Naive thymus-derived CD4-positive, alpha-beta T cell (primary cell): ENCODE measurements at regions not wholly inside any gene's neighbourhood (a gene's known extent, or its start where the extent isn't known, plus 50 kb on each side); places are given as distances from the start of the nearest gene placed in this dataset.

ENCODE experiments used
- ATAC-seq: fragments of 150-1000 bp; cut with Tn5 transposase; 2 replicates; pipeline ENCODE4 v1.10.0; 2021; ENCODE audit warnings: mild to moderate bottlenecking, moderate library complexity
- CTCF ChIA-PET: fragments of 350-600 bp; sonication (Branson Sonifier 250); formaldehyde crosslinking; loops from one replicate; lab custom pipeline; 2021; ENCODE audit warnings: antibody characterized with exemption; lab: Charles Lee
- POLR2A ChIA-PET: fragments of 350-600 bp; sonication (Branson Sonifier 250); formaldehyde crosslinking; loops from one replicate; lab custom pipeline; 2021; ENCODE audit warnings: antibody characterized with exemption, inconsistent platforms; lab: Charles Lee
- DNase-seq, 9 donors: peaks; one replicate each; pipeline versions ENCODE4 v3.0.0 to v3.0.0-alpha.2; 2020 to 2022; ENCODE audit warnings: mixed read lengths in 1 of 9
- H3K27ac ChIP-seq: one replicate; pipeline ENCODE4 v1.7.0; 2013; ENCODE audit warnings: mild to moderate bottlenecking, low read depth, low read length, moderate library complexity
- H3K27me3 ChIP-seq, 2 donors: one replicate each; pipeline ENCODE4 v1.7.0; 2013; ENCODE audit warnings: low read length in 2 of 2, mild to moderate bottlenecking in 2 of 2, moderate library complexity in 2 of 2; ENCODE audit not compliant: control insufficient read depth in 2 of 2, insufficient read depth in 2 of 2
- H3K36me3 ChIP-seq, 3 experiments: 1 replicate in 2 of 3; 2 replicates in 1 of 3; pipeline ENCODE4 v1.7.0; 2013; ENCODE audit warnings: low read length in 3 of 3, mild to moderate bottlenecking in 3 of 3, moderate library complexity in 1 of 3; ENCODE audit not compliant: insufficient read depth in 3 of 3, control insufficient read depth in 2 of 3
- H3K4me1 ChIP-seq, 2 donors: one replicate each; pipeline ENCODE4 v1.7.0; 2013; ENCODE audit warnings: low read length in 2 of 2, mild to moderate bottlenecking in 2 of 2, moderate library complexity in 1 of 2; ENCODE audit not compliant: control insufficient read depth in 2 of 2, insufficient read depth in 2 of 2
- H3K4me3 ChIP-seq: 2 replicates; pipeline ENCODE4 v1.7.0; 2013; ENCODE audit warnings: mild to moderate bottlenecking, low read length
- H3K9me3 ChIP-seq, 3 experiments: 1 replicate in 2 of 3; 2 replicates in 1 of 3; pipeline ENCODE4 v1.7.0; 2013; ENCODE audit warnings: low read length in 3 of 3; ENCODE audit not compliant: control insufficient read depth in 2 of 3
- H3K27ac Mint-ChIP-seq, 9 donors: one replicate each; pipeline ENCODE4 v1.8.0; 2020 to 2022; ENCODE audit warnings: mixed read lengths in 9 of 9, mild to moderate bottlenecking in 8 of 9, moderate library complexity in 5 of 9, inconsistent platforms in 2 of 9
- H3K27me3 Mint-ChIP-seq, 5 donors: one replicate each; pipeline ENCODE4 v1.8.0; 2021 to 2022; ENCODE audit warnings: mixed read lengths in 5 of 5, mild to moderate bottlenecking in 1 of 5
- H3K36me3 Mint-ChIP-seq, 5 donors: one replicate each; pipeline ENCODE4 v1.8.0; 2020 to 2022; ENCODE audit warnings: mixed read lengths in 5 of 5, mild to moderate bottlenecking in 3 of 5, inconsistent platforms in 1 of 5
- H3K4me1 Mint-ChIP-seq, 7 donors: one replicate each; pipeline ENCODE4 v1.8.0; 2020 to 2022; ENCODE audit warnings: mixed read lengths in 7 of 7, mild to moderate bottlenecking in 3 of 7, inconsistent platforms in 1 of 7
- H3K4me3 Mint-ChIP-seq, 10 donors: one replicate each; pipeline ENCODE4 v1.8.0; 2020 to 2022; ENCODE audit warnings: mild to moderate bottlenecking in 10 of 10, mixed read lengths in 10 of 10, moderate library complexity in 6 of 10, inconsistent platforms in 2 of 10
- H3K9me3 Mint-ChIP-seq, 11 donors: one replicate each; pipeline ENCODE4 v1.8.0; 2020 to 2022; ENCODE audit warnings: mixed read lengths in 11 of 11, mild to moderate bottlenecking in 4 of 11, inconsistent platforms in 1 of 11, moderate library complexity in 1 of 11
- intact Hi-C, 2 donors: fragments of 100-400 bp; cut with micrococcal nuclease; formaldehyde crosslinking; loops; one replicate each; pipeline ENCODE4 v1.15.1; 2023

DNA sequence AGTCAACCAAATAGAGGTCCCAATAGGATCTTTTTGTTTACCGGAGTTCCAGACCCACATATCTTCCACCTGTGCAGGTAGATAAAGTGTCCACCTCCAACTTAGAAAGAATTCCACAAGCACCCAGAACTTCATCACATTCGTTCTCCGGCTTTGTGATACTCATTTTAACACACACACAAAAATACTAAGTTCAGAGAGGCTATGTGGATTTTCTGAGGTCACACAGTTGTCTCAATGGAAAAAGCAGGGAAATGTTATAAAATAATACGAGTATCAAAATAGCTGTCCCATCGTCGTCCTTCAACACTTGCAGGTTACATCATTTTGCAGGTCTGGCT lies 137.5 kb downstream of the TMCO5A start:
- Histone ChIP-seq H3K4me1 (peaks cover 0 to 7% of the 10 kb centered on the region in 2 donors), H3K9me3 (no peaks in the 10 kb centered on the region), H3K27me3 (no peaks in the 10 kb centered on the region), H3K4me3 (peak overlapping the region; percentile 7), H3K36me3 (no peaks in the 10 kb centered on the region), H3K27ac (no peak overlapping the region)
- peak overlapping the region in 6 of 10 donors; percentile 23 to 68 (median 51) for H3K4me3 Mint-ChIP-seq
- peaks cover 0 to 9% (median 0%) of the 10 kb centered on the region in 11 donors for H3K9me3 Mint-ChIP-seq
- CTCF ChIA-PET: no interaction called here
- peaks cover 0 to 6% (median 0%) of the 10 kb centered on the region in 5 donors for H3K36me3 Mint-ChIP-seq
- peaks cover 58 to 85% (median 76%) of the 10 kb centered on the region in 5 donors for H3K27me3 Mint-ChIP-seq
- no peak for DNase-seq
- no peak for ATAC-seq
- no peak overlapping the region for H3K27ac Mint-ChIP-seq
- POLR2A ChIA-PET: no interaction called here
- intact Hi-C loops: no loop called here
- H3K4me1 Mint-ChIP-seq: peaks cover 0 to 21% (median 11%) of the 10 kb centered on the region in 7 donors

DNA sequence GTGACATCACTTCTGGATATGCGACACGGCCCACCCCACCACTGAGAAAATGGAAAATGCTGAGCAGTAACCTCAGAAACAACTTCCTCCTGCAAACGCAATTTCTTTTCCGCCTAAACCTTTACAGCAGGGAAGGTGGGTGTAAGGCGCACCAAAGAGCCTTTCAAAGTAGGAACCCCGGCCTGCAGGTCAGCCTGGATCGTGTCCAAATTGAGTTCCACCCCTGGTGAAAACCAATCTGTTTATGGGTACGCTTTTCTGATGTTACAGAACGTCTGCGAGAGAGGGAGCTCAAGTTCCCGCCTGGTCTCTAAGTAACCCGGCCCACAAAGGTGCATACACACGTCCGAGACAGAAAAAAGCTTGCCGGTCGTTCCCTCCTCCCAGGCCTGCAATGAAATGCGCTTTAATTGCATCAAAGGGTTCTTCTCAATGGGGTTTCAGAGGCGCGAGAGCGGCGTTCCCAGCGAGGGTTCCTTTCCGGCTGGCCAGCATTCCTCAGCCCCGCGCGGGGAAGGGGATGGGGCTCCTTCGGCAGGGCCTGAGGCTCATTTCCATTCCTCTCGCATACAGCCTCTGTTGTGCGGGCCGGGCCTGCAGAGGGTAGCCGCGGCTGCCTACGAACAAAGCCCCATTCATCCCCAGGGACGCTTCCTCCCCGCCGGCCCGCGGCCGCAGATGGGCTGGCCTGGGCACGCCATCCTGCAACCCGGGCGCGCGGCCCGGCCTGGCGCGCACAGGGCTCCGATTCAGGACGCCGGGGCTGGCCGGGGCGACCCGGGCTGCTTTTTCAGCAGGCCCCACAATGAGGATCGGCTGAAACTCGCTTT lies 138.1 kb downstream of the TMCO5A start:
- no peaks in the 10 kb centered on the region for H3K36me3 ChIP-seq
- H3K9me3 Mint-ChIP-seq: peaks cover 0 to 9% (median 0%) of the 10 kb centered on the region in 11 donors
- no peak overlapping the region for H3K27ac Mint-ChIP-seq
- peak in 1 of 9 donors; percentile 23 for DNase-seq
- H3K4me3 Mint-ChIP-seq: peak overlapping the region in 9 of 10 donors; percentile 23 to 68 (median 50)
- POLR2A ChIA-PET: no interaction called here
- H3K36me3 Mint-ChIP-seq: peaks cover 0 to 6% (median 0%) of the 10 kb centered on the region in 5 donors
- peak overlapping the region; percentile 7 for H3K4me3 ChIP-seq
- H3K4me1 Mint-ChIP-seq: peaks cover 0 to 21% (median 11%) of the 10 kb centered on the region in 7 donors
- H3K27me3 ChIP-seq: no peaks in the 10 kb centered on the region
- peaks cover 56 to 85% (median 74%) of the 10 kb centered on the region in 5 donors for H3K27me3 Mint-ChIP-seq
- H3K9me3 ChIP-seq: no peaks in the 10 kb centered on the region
- CTCF ChIA-PET: no interaction called here
- peak; percentile 28 for ATAC-seq
- peaks cover 0 to 7% of the 10 kb centered on the region in 2 donors for H3K4me1 ChIP-seq
- H3K27ac ChIP-seq: no peak overlapping the region
- intact Hi-C loops: no loop called here

GRCh38 chr15:38073178-38073946 lies 138.9 kb downstream of the TMCO5A start:
- POLR2A ChIA-PET: no interaction called here
- Mint-ChIP-seq H3K4me3 (peak overlapping the region in 8 of 10 donors; percentile 16 to 64 (median 42)), H3K27me3 (peaks cover 51 to 79% (median 67%) of the 10 kb centered on the region in 5 donors), H3K4me1 (peaks cover 0 to 21% (median 11%) of the 10 kb centered on the region in 7 donors), H3K9me3 (peaks cover 0 to 9% (median 0%) of the 10 kb centered on the region in 11 donors), H3K27ac (no peak overlapping the region), H3K36me3 (peaks cover 0 to 6% (median 0%) of the 10 kb centered on the region in 5 donors)
- Histone ChIP-seq H3K4me3 (no peak overlapping the region), H3K36me3 (no peaks in the 10 kb centered on the region), H3K9me3 (no peaks in the 10 kb centered on the region), H3K4me1 (peaks cover 0 to 7% of the 10 kb centered on the region in 2 donors), H3K27ac (no peak overlapping the region), H3K27me3 (no peaks in the 10 kb centered on the region)
- ATAC-seq: no peak
- CTCF ChIA-PET: no interaction called here
- DNase-seq: no peak
- intact Hi-C loops: no loop called here

- CTCF ChIA-PET: no interaction called here
- no peak for DNase-seq
- no peaks in the 10 kb centered on the region for H3K36me3 ChIP-seq
- peaks cover 0 to 3% of the 10 kb centered on the region in 2 donors for H3K4me1 ChIP-seq
- H3K4me1 Mint-ChIP-seq: peaks cover 0 to 21% (median 11%) of the 10 kb centered on the region in 7 donors
- H3K27me3 Mint-ChIP-seq: peaks cover 52 to 79% (median 66%) of the 10 kb centered on the region in 5 donors
- no peaks in the 10 kb centered on the region for H3K27me3 ChIP-seq
- H3K9me3 ChIP-seq: no peaks in the 10 kb centered on the region
- H3K27ac ChIP-seq: no peak overlapping the region
- no peak overlapping the region for H3K4me3 ChIP-seq
- POLR2A ChIA-PET: no interaction called here
- H3K4me3 Mint-ChIP-seq: peak overlapping the region in 3 of 10 donors; percentile 5 to 41 (median 21)
- intact Hi-C loops: no loop called here
- H3K36me3 Mint-ChIP-seq: peaks cover 0 to 6% (median 0%) of the 10 kb centered on the region in 5 donors
- H3K9me3 Mint-ChIP-seq: peaks cover 0 to 9% (median 0%) of the 10 kb centered on the region in 11 donors
- no peak for ATAC-seq
- H3K27ac Mint-ChIP-seq: no peak overlapping the region
Observed at GRCh38 chr15:38074029-38074428, 139.6 kb downstream of the TMCO5A start.

GRCh38 chr15:38075466-38075865 lies 141.0 kb downstream of the TMCO5A start:
- ATAC-seq (no peak), DNase-seq (no peak)
- ChIA-PET POLR2A (no interaction called here), CTCF (no interaction called here)
- H3K9me3 ChIP-seq: no peaks in the 10 kb centered on the region
- peaks cover 0 to 3% of the 10 kb centered on the region in 2 donors for H3K4me1 ChIP-seq
- H3K36me3 ChIP-seq: no peaks in the 10 kb centered on the region
- Mint-ChIP-seq H3K9me3 (peaks cover 0 to 9% (median 0%) of the 10 kb centered on the region in 11 donors), H3K27ac (no peak overlapping the region), H3K4me1 (peaks cover 0 to 18% (median 11%) of the 10 kb centered on the region in 7 donors), H3K36me3 (peaks cover 0 to 2% (median 0%) of the 10 kb centered on the region in 5 donors), H3K4me3 (no peak overlapping the region), H3K27me3 (peaks cover 42 to 76% (median 52%) of the 10 kb centered on the region in 5 donors)
- H3K27ac ChIP-seq: no peak overlapping the region
- no peak overlapping the region for H3K4me3 ChIP-seq
- intact Hi-C loops: no loop called here
- H3K27me3 ChIP-seq: no peaks in the 10 kb centered on the region

- ATAC-seq: no peak
- Histone ChIP-seq H3K4me3 (no peak overlapping the region), H3K36me3 (no peaks in the 10 kb centered on the region), H3K9me3 (no peaks in the 10 kb centered on the region), H3K4me1 (peaks cover 0 to 3% of the 10 kb centered on the region in 2 donors), H3K27ac (no peak overlapping the region), H3K27me3 (no peaks in the 10 kb centered on the region)
- Mint-ChIP-seq H3K27ac (no peak overlapping the region), H3K4me3 (no peak overlapping the region), H3K36me3 (no peaks in the 10 kb centered on the region), H3K4me1 (peaks cover 0 to 14% (median 9%) of the 10 kb centered on the region in 7 donors), H3K27me3 (peaks cover 30 to 71% (median 40%) of the 10 kb centered on the region in 5 donors), H3K9me3 (peaks cover 0 to 3% (median 0%) of the 10 kb centered on the region in 11 donors)
- intact Hi-C loops: no loop called here
- DNase-seq: no peak
- POLR2A ChIA-PET: no interaction called here
- CTCF ChIA-PET: no interaction called here
Observed at GRCh38 chr15:38076786-38077185, 142.3 kb downstream of the TMCO5A start.
